Panc1 (cell line): ENCODE measurements at regions not wholly inside any gene's neighbourhood (a gene's known extent, or its start where the extent isn't known, plus 50 kb on each side); places are given as distances from the start of the nearest gene placed in this dataset.

Experiments used
- POLR2AphosphoS5 ChIP-seq: IDR thresholded peaks from 2 replicates; pipeline ENCODE4 v1.6.1; 2012; ENCODE audit warnings: mild to moderate bottlenecking, low read depth, low read length, moderate library complexity
- REST ChIP-seq, 2 experiments: IDR thresholded peaks; 2 replicates each; pipeline ENCODE4 v1.6.1; 2011 to 2012; ENCODE audit warnings: low read depth in 2 of 2, control low read depth in 1 of 2, low read length in 1 of 2, mild to moderate bottlenecking in 1 of 2, moderate library complexity in 1 of 2; ENCODE audit not compliant: insufficient read depth in 1 of 2
- TF ChIP-seq, protein P1 (sequence below): fragments of 450-650 bp; IDR thresholded peaks from 2 replicates; pipeline ENCODE4 v1.5.1; 2017; ENCODE audit warnings: mild to moderate bottlenecking

DNA sequence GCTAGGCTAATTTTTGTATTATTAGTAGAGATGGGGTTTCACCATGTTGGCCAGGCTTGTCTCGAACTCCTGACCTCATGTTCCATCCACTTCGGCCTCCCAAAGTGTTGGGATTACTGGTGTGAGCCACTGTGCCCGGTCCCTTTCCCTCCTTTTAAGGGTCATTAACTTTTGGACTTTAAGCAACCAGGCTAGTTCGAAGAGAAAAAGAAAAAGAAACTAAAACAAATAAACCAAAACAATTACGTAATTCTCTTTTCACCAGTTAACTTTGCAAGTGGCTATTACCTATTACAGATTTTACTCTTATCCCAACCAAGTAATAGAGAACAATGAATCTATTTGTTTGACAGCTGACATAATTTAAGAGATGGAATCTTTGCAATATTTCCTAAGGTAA, 72.8 kb upstream of the SEMA3C start:
- TF ChIP-seq, protein P1, sequence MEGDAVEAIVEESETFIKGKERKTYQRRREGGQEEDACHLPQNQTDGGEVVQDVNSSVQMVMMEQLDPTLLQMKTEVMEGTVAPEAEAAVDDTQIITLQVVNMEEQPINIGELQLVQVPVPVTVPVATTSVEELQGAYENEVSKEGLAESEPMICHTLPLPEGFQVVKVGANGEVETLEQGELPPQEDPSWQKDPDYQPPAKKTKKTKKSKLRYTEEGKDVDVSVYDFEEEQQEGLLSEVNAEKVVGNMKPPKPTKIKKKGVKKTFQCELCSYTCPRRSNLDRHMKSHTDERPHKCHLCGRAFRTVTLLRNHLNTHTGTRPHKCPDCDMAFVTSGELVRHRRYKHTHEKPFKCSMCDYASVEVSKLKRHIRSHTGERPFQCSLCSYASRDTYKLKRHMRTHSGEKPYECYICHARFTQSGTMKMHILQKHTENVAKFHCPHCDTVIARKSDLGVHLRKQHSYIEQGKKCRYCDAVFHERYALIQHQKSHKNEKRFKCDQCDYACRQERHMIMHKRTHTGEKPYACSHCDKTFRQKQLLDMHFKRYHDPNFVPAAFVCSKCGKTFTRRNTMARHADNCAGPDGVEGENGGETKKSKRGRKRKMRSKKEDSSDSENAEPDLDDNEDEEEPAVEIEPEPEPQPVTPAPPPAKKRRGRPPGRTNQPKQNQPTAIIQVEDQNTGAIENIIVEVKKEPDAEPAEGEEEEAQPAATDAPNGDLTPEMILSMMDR, result no peak
- TF ChIP-seq REST (IDR thresholded peaks at IDR 0.05; ENCODE audit: insufficient read depth in 1 of 2, low read depth in 2 of 2, low read length in 1 of 2) (no peak), POLR2AphosphoS5 (no peak)
